GM11168 (cell line): ENCODE measurements at regions not wholly inside any gene's neighbourhood (a gene's known extent, or its start where the extent isn't known, plus 50 kb on each side); places are given as distances from the start of the nearest gene placed in this dataset.
"Not testable (repeated sequence)": the region's sequence is repeated elsewhere in the genome, so short reads cannot be mapped to it uniquely, and the experiment has no call there.

ENCODE experiments used
- in situ Hi-C: fragments of 300-500 bp; cut with MboI; formaldehyde crosslinking; loops from one replicate; pipeline ENCODE4 v1.12.0; 2022; ENCODE audit warnings: low sequenced_read_pairs; ENCODE audit not compliant: unreplicated experiment

GRCh38 chr3:110414855-110415254 is 656.8 kb upstream of the NECTIN3 start:
- in situ Hi-C loops = no loop called here

- in situ Hi-C loops = no loop called here
These were observed 652.5 kb upstream of the NECTIN3 start for GRCh38 chr3:110419096-110419495.

DNA sequence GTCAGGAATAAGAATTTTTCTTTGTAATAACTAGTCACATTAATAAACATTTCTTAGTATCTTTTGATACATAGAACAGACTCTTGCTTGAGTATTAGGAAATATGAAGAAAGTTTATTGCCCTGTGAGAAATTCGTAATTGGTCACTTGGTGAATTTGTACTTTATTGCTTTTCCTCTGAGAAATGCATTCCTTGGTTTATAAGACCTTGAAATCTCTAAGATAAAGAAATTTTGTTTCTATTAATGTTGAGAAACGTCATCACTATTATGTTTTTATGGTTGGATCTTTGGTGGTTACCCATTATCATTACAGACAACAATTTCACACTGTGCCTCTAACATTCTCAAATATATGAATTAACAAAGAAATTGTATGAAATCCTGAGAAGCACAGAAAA is 652.0 kb upstream of the NECTIN3 start:
- in situ Hi-C loops = no loop called here

DNA sequence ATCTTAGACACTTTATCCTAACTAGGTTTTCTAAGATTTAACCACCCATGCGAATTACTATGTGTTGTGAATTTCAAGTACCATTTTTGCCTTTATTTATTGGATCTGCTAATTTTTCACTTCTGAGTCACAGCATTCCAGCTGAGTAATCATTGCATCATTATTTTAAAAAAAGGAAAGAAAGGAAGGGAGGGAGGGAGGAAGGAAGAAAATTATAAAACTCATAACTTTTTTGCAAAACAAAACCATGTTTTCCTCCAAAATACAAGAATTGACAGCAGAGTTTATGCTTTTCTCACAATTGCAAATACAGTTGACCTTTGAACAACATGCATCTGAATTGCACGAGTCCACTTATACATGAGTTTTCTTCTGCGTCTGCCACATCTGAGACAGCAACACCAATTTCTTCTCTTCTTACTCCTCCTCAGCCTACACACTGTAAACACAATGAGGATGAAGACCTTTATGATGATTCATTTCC is 651.4 kb upstream of the NECTIN3 start:
- in situ Hi-C loops = no loop called here

DNA sequence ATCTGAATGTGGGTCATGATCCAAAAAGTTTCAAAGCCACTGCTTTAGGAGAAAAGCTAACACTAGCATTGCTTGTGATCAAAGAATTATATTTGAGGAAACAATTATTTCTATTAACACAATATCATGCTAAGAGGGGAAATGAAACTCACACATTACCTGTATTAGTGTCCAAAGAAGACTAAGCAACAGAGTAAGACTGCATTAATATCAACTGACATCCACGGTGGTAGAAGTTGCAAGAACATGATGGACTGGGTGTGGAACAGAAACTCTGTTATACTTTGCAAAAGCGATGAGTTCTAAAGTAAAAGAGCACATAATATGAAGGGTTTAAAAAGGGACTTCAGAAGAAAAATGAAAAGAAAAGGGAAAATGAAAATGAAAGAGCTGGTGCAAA is 648.3 kb upstream of the NECTIN3 start:
- in situ Hi-C loops = no loop called here

DNA sequence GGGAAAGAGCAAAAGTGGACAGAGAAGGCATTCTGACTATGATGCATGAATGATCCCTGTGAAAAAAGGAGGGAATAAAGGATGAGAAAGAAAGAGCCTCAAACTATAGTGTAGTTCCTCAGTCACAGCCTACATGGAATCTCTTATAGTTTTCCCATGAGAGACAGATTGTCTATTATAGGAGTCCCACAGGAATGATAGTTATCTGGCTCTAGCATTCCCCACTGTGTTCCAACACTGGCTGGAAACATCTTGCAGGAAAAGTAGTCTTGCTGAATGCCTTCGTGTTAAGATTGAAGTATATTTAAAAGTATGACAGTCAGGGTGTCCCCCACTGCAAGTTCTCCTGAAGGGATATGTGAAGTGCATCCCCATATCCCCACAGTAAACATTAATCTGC is 641.5 kb upstream of the NECTIN3 start:
- in situ Hi-C loops = no loop called here

DNA sequence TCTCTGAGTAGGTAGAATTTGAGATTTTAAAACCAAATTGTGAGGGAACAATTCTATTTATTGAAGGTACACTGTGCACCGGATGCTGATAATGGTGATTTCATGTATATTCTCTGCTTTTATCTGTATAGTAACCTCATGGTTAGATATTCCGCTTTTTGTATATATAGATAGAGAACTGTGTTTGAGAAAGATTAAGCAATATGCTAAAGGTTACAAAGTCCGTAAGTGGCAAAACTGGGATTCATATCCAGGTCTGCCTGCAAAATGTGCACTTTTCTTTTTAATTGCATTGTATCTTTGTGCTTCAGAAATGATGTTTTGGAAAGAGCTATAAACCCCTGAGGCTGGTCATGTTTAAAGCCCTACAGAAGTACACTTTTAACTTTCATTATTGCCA is 635.4 kb upstream of the NECTIN3 start:
- in situ Hi-C loops = no loop called here

GRCh38 chr3:110440066-110440653 is 631.5 kb upstream of the NECTIN3 start:
- in situ Hi-C loops = not testable (repeated sequence)

DNA sequence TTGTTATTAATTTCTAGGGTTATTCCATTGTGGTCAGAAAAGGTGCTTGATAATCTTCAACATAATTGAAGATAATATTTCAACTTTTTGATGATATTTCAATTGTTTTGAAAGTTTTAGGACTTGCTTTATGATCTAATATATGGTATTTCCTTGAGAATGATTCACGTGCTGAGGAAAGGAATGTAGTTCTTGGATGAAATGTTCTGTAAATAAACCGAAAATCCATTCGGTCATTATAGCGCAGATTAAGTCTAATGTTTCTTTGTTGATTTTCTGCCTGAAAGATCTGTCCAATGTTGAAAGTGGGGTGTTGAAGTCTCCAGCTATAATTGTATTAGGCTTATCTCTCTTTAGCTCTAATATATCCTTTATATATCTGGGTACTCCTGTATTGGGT is 617.5 kb upstream of the NECTIN3 start:
- in situ Hi-C loops = no loop called here

DNA sequence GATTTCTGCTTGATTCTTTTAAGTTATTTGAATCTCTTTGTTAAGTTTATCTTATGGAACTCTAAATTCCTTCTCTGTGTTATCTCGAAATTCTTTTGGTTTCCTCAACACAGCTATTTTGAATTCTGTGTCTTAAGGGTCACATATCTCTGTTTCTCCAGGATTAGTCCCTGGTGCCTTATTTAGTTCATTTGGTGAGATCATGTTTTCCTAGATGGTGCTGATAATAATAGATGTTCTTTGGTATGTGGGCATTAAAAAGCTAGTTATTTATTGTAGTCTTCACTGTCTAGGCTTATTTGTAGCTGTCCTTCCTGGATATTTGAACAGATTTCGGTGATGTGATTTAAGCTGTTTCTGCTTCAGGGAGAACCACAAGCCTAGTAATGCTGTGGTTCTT is 615.6 kb upstream of the NECTIN3 start:
- in situ Hi-C loops = no loop called here

DNA sequence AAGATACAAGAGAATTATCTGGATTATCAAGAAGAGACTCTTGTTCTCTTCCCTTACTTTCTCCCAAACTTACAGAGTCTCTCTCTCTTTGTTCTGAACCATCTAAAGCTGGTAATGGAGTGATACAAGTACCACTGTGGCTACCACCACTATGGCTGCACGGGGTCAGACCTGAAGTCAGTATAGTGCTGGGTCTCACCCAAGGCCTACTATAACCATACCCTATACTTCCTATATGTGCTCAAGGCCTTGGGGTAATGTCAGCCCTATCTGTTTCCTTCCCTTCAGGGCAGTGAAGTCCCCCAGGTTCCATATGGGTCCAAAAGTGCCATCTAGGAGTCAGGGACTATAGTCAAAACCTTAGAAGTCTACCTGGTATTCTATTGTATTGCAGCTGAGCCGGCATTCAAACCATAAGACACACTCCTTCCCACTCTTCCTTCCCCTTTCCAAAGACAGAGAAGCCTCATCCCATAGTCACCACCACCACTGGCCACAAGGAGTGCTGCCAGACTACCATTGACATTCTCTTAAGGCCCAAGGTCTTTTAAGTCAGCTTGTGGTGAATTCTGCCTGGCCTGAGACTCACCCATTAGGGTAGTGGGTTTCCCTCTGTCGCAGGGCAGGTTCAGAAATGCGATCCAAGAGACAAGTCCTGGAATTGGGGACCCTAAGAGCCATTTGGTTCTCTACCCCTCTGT is 615.0 kb upstream of the NECTIN3 start:
- in situ Hi-C loops = no loop called here

DNA sequence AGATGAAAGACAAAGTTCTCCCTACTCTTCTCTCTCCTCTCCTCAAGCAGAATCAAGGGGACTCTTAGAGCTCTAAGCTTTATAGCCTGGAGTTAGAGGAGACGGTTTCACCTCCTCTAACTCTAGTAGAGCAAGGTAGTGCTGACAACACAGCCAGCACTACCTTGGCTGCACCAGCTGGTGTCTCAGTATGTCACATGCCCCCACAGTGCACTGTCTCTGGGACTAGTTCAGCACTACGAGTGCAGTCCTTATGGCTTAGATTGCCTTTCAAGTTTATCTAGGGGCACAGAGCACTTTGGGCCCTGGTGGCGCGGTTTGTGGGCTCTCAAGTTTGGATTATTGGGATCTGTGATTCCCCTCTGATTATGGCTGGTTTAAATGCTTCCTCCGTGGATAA is 614.1 kb upstream of the NECTIN3 start:
- in situ Hi-C loops = no loop called here

GRCh38 chr3:110459021-110459420 is 612.6 kb upstream of the NECTIN3 start:
- in situ Hi-C loops = no loop called here

DNA sequence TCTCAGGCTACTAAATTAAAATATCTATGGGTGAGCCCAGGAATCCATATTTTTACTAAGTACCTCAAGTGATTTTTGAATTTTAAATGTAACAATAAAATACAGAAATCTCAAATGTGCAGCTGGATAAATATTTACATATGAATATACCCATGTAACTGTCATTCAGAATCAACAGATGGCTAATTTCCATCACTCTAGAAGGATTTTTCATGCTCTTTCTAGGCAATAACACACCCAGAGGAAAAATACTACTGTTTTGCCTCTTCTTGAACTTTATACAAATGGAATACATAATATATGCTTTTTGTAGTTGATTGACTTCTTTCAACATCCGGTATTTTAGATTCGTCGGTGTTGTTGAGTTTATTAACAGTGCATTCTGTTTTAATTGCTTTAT is 601.3 kb upstream of the NECTIN3 start:
- in situ Hi-C loops = no loop called here

- in situ Hi-C loops = no loop called here
These were observed 598.2 kb upstream of the NECTIN3 start for GRCh38 chr3:110473405-110473804.

GRCh38 chr3:110474397-110474796 is 597.2 kb upstream of the NECTIN3 start:
- in situ Hi-C loops = no loop called here

DNA sequence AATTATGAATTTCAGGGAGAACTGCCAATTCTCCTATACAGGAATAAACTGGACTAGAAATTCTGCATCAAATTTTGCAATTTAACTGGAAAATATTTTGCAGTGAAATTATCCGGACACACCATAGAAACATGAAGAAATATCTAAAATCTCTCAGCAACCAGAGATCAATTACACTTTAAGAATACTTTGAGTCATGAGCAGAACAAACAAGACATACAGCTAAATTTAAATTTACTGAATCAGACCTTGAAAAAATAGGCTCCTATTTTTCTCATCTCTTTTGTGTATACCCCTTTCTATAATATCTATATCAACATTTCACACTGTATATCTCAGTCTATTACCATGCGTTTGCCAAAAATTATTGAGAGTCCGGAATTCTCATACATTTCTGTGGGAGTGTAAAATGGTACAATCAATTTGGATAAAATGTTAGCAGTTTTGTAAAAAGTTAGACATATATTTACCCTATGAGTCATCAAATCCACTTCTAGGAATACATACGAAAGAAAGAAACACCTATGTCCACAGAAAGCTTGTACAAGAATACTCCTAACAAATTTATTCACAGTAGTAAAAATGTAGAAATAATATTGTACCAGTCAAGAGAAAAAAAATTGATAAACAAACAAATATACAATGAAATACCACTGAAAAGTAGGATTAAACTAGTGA is 593.1 kb upstream of the NECTIN3 start:
- in situ Hi-C loops = no loop called here

GRCh38 chr3:110479731-110480130 is 591.9 kb upstream of the NECTIN3 start:
- in situ Hi-C loops = no loop called here

- in situ Hi-C loops = no loop called here
These were observed 586.2 kb upstream of the NECTIN3 start for GRCh38 chr3:110485389-110485788.

DNA sequence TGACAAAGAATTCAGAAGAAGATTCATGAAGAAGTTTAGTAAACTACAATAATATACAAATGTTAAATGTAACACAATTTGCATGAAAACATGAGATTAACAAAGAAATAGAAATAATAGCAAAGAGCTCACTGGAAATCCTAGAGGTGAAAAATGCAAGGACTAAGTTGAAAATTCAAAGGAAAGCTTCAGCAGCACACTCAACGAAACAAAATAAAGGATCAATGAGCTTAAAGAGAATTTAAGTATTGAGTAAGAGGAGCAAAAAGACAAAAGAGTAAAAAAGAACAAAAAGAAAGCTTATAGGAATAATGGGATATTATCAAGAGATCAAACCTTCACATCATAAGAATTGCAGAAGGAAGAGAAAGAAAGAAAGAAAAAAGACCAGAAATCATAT is 583.8 kb upstream of the NECTIN3 start:
- in situ Hi-C loops = no loop called here

DNA sequence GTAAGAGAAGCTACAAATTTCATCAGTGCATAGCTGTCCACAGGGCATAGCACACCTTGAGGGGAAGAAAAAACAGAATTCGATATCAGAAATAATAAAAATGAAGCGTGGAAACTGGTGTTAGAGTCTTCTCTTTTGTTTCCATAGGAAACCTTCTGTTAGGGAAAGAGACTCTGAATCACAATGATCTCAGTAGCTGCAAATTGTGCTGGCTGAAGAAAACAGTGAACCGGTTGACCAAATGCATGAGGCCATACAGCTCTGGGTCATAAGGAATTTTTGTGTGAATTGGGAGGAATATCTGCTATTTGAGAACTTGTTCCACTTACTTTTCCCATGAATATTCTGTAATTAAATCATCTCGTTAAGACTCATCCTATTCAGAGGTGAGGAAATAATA is 580.2 kb upstream of the NECTIN3 start:
- in situ Hi-C loops = no loop called here

DNA sequence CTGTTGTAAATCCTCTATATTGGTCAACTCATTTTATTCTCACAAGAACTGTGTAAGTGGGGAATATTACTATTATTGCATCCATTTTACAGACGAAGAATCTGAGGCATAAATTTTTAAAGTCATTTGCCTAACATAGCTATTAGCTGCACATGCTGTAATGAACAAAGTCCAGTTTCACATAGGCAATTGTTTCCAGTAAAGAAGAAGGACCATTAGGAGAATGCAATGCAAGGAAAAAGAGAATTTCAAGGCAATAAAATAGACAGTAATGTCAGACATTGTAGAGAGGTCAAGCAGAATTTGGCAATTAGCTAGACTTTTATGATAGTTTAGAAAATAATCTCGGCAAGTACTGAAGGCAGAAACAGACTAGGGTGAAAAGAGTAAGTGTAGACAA is 578.7 kb upstream of the NECTIN3 start:
- in situ Hi-C loops = no loop called here
